ENCODE measurements at regions not wholly inside any gene's neighbourhood (a gene's known extent, or its start where the extent isn't known, plus 50 kb on each side); places are given as distances from the start of the nearest gene placed in this dataset.

DNA sequence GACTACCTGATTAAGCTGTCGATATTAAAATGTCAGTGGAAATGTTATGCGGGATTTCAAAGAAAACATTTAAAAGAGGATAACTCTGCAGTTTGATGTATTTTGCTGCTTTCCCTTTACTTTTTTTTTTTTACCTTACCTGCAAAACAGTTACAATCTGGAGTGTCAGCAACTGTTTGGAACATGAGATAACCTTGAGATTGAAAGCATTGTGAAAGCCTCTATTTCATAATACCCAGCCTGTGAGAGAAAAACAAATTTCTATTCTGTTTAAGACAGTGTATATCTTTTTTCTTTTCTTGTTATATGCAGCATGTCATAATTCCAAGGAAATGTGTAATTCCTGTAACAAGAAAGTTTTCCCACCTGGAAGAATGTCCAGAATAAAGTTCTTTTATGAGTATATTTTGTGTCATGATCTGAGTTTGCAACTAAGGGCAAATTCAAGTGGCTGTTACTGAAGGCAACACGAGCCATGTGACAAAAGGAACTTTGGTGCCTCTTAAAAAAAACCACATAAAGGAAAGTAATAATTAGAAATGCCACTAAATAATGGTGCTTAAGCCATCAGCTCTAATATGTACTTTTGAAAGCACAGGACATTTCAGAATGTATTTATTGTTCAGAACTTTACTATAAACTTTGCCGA lies 297.0 kb upstream of the DSEL start:
- DNase-seq (ENCODE audit: low read depth, low spot score) (no peak), ATAC-seq (no peak)
- no TSS peak for BruUV-seq (replicated peaks)
- Histone ChIP-seq H3K36me3 (ENCODE audit: control insufficient read depth, insufficient read depth, low read length) (no peaks in the 10 kb centered on the region), H3K4me3 (ENCODE audit: low read depth in 2 of 2, low read length in 2 of 2) (no peak overlapping the region), H3K4me1 (ENCODE audit: control insufficient read depth, insufficient read depth, low read length) (no peaks in the 10 kb centered on the region), H3K9me3 (ENCODE audit: control insufficient read depth, insufficient read depth, low read depth, low read length) (no peaks in the 10 kb centered on the region), H3K27ac (ENCODE audit: low read length) (no peak overlapping the region), H3K27me3 (ENCODE audit: control insufficient read depth, insufficient read depth, low read length) (no peaks in the 10 kb centered on the region)
- ChIA-PET POLR2A (no interaction called here), CTCF (no interaction called here)
- TF ChIP-seq SIN3A (IDR thresholded peaks at IDR 0.05; ENCODE audit: borderline replicate concordance, insufficient read depth, low read depth, low read length) (no peak), TCF7L2 (IDR thresholded peaks at IDR 0.05; ENCODE audit: low read depth, low read length) (no peak), REST (IDR thresholded peaks at IDR 0.05; ENCODE audit: insufficient read depth in 1 of 2, low read depth in 2 of 2, low read length in 1 of 2) (no peak), POLR2AphosphoS5 (IDR thresholded peaks at IDR 0.05; ENCODE audit: low read depth, low read length) (no peak)
- TF ChIP-seq, protein P1, sequence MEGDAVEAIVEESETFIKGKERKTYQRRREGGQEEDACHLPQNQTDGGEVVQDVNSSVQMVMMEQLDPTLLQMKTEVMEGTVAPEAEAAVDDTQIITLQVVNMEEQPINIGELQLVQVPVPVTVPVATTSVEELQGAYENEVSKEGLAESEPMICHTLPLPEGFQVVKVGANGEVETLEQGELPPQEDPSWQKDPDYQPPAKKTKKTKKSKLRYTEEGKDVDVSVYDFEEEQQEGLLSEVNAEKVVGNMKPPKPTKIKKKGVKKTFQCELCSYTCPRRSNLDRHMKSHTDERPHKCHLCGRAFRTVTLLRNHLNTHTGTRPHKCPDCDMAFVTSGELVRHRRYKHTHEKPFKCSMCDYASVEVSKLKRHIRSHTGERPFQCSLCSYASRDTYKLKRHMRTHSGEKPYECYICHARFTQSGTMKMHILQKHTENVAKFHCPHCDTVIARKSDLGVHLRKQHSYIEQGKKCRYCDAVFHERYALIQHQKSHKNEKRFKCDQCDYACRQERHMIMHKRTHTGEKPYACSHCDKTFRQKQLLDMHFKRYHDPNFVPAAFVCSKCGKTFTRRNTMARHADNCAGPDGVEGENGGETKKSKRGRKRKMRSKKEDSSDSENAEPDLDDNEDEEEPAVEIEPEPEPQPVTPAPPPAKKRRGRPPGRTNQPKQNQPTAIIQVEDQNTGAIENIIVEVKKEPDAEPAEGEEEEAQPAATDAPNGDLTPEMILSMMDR (IDR thresholded peaks at IDR 0.05) = no peak
- in situ Hi-C loops (cut with HindIII; ENCODE audit: low pct_unique_long_range_greater_than_20kb, low sequenced_read_pairs) = no loop called here
- intact Hi-C loops (cut with micrococcal nuclease; ENCODE audit: unreplicated experiment) = no loop called here

- Histone ChIP-seq H3K9me3 (ENCODE audit: control insufficient read depth, insufficient read depth, low read depth, low read length) (no peaks in the 10 kb centered on the region), H3K4me3 (ENCODE audit: low read depth in 2 of 2, low read length in 2 of 2) (no peak overlapping the region), H3K4me1 (ENCODE audit: control insufficient read depth, insufficient read depth, low read length) (no peaks in the 10 kb centered on the region), H3K27me3 (ENCODE audit: control insufficient read depth, insufficient read depth, low read length) (no peaks in the 10 kb centered on the region), H3K36me3 (ENCODE audit: control insufficient read depth, insufficient read depth, low read length) (no peaks in the 10 kb centered on the region), H3K27ac (ENCODE audit: low read length) (no peak overlapping the region)
- in situ Hi-C loops (cut with HindIII; ENCODE audit: low pct_unique_long_range_greater_than_20kb, low sequenced_read_pairs) = no loop called here
- DNase-seq (ENCODE audit: low read depth, low spot score) (no peak), ATAC-seq (no peak)
- TF ChIP-seq POLR2AphosphoS5 (IDR thresholded peaks at IDR 0.05; ENCODE audit: low read depth, low read length) = no peak
- TF ChIP-seq, protein P1 (IDR thresholded peaks at IDR 0.05) = no peak
- TF ChIP-seq SIN3A (IDR thresholded peaks at IDR 0.05; ENCODE audit: borderline replicate concordance, insufficient read depth, low read depth, low read length) = no peak
- no peak for TF ChIP-seq TCF7L2 (IDR thresholded peaks at IDR 0.05; ENCODE audit: low read depth, low read length)
- TF ChIP-seq REST (IDR thresholded peaks at IDR 0.05; ENCODE audit: insufficient read depth in 1 of 2, low read depth in 2 of 2, low read length in 1 of 2) = no peak
- intact Hi-C loops (cut with micrococcal nuclease; ENCODE audit: unreplicated experiment) = no loop called here
- BruUV-seq (replicated peaks) = no TSS peak
- ChIA-PET POLR2A (no interaction called here), CTCF (no interaction called here)
Observed at GRCh38 chr18:67805261-67805660, 288.7 kb upstream of the DSEL start.
